WTC11 (cell line): ENCODE measurements at regions not wholly inside any gene's neighbourhood (a gene's known extent, or its start where the extent isn't known, plus 50 kb on each side); places are given as distances from the start of the nearest gene placed in this dataset.

ENCODE experiments used
- ATAC-seq: fragments of 200-7000 bp; cut with Tn5 transposase; 2 replicates; pipeline ENCODE4 v1.10.0; 2021; ENCODE audit warnings: mild to moderate bottlenecking, moderate library complexity
- CTCF ChIA-PET: fragments of 300-600 bp; sonication (Branson Sonifier 250); formaldehyde crosslinking; loops from one replicate; lab custom pipeline; 2021; ENCODE audit warnings: antibody characterized with exemption; lab: Charles Lee
- POLR2A ChIA-PET: fragments of 350-600 bp; sonication (Branson Sonifier 250); formaldehyde crosslinking; loops from one replicate; lab custom pipeline; 2021; ENCODE audit warnings: antibody characterized with exemption; lab: Charles Lee
- DNase-seq: peaks from one replicate; pipeline ENCODE4 v3.0.0; 2021; ENCODE audit warnings: low spot score
- H3K27ac Mint-ChIP-seq: 2 replicates; pipeline ENCODE4 v1.8.0; 2021; ENCODE audit warnings: mixed read lengths
- H3K27me3 Mint-ChIP-seq: 2 replicates; pipeline ENCODE4 v1.8.0; 2021; ENCODE audit warnings: low read depth, mild to moderate bottlenecking, moderate library complexity, mixed read lengths
- H3K36me3 Mint-ChIP-seq: 2 replicates; pipeline ENCODE4 v1.8.0; 2021; ENCODE audit warnings: mixed read lengths
- H3K4me1 Mint-ChIP-seq: 2 replicates; pipeline ENCODE4 v1.8.0; 2022; ENCODE audit warnings: mixed read lengths
- H3K4me3 Mint-ChIP-seq: 2 replicates; pipeline ENCODE4 v1.8.0; 2021; ENCODE audit warnings: mild to moderate bottlenecking, moderate library complexity, mixed read lengths
- H3K9me3 Mint-ChIP-seq: 2 replicates; pipeline ENCODE4 v1.8.0; 2021; ENCODE audit warnings: mixed read lengths
- CBFB ChIP-seq: sonication (generic); formaldehyde crosslinking; IDR thresholded peaks from 2 replicates; pipeline ENCODE4 v1.8.1; 2022; ENCODE audit warnings: mild to moderate bottlenecking, low read depth, missing genetic modification reagents
- CREB1 ChIP-seq: sonication (generic); formaldehyde crosslinking; IDR thresholded peaks from 2 replicates; pipeline ENCODE4 v1.8.0; 2023; ENCODE audit warnings: mild to moderate bottlenecking, missing genetic modification reagents
- EMX1 ChIP-seq: fragments of 250-450 bp; sonication (Bioruptor Pico); IDR thresholded peaks from 2 replicates; pipeline ENCODE4 v1.8.0; 2021; ENCODE audit warnings: mild to moderate bottlenecking
- ESRRA ChIP-seq: sonication (generic); formaldehyde crosslinking; IDR thresholded peaks from 2 replicates; pipeline ENCODE4 v1.8.1; 2022; ENCODE audit warnings: mild to moderate bottlenecking, missing genetic modification reagents, borderline replicate concordance
- FOXJ3 ChIP-seq: sonication (generic); formaldehyde crosslinking; IDR thresholded peaks from 2 replicates; pipeline ENCODE4 v1.9.0; 2021; ENCODE audit warnings: missing genetic modification reagents, mild to moderate bottlenecking, borderline replicate concordance
- FOXK1 ChIP-seq: sonication (generic); formaldehyde crosslinking; IDR thresholded peaks from 2 replicates; pipeline ENCODE4 v1.8.0; 2022; ENCODE audit warnings: mild to moderate bottlenecking, moderate library complexity, missing genetic modification reagents
- GABPB1 ChIP-seq: sonication (generic); formaldehyde crosslinking; IDR thresholded peaks from 2 replicates; pipeline ENCODE4 v1.8.1; 2023; ENCODE audit warnings: mild to moderate bottlenecking, missing genetic modification reagents
- GTF2I ChIP-seq: fragments of 250-450 bp; sonication (Bioruptor Pico); conservative IDR thresholded peaks from 2 replicates; pipeline ENCODE4 v1.4.0; 2021; ENCODE audit warnings: mild to moderate bottlenecking
- IRF2 ChIP-seq: sonication (generic); formaldehyde crosslinking; IDR thresholded peaks from 2 replicates; pipeline ENCODE4 v1.8.0; 2022; ENCODE audit warnings: low read depth, missing genetic modification reagents, borderline replicate concordance
- KAT7 ChIP-seq: sonication (generic); formaldehyde crosslinking; IDR thresholded peaks from 2 replicates; pipeline ENCODE4 v1.8.1; 2023; ENCODE audit warnings: missing genetic modification reagents, mild to moderate bottlenecking, borderline replicate concordance
- NFE2L1 ChIP-seq: sonication (generic); formaldehyde crosslinking; IDR thresholded peaks from 2 replicates; pipeline ENCODE4 v1.8.1; 2023; ENCODE audit warnings: missing genetic modification reagents
- NFYB ChIP-seq: sonication (generic); formaldehyde crosslinking; conservative IDR thresholded peaks from 2 replicates; pipeline ENCODE4 v1.8.0; 2022; ENCODE audit warnings: low read depth, missing genetic modification reagents
- NR2C2 ChIP-seq: sonication (generic); formaldehyde crosslinking; IDR thresholded peaks from 2 replicates; pipeline ENCODE4 v1.8.0; 2022; ENCODE audit warnings: mild to moderate bottlenecking, missing genetic modification reagents
- SOX15 ChIP-seq: fragments of 250-450 bp; sonication (Bioruptor Pico); IDR thresholded peaks from 2 replicates; pipeline ENCODE4 v1.9.0; 2021; ENCODE audit warnings: mild to moderate bottlenecking
- TEAD1 ChIP-seq: sonication (generic); formaldehyde crosslinking; IDR thresholded peaks from 2 replicates; pipeline ENCODE4 v1.8.0; 2022; ENCODE audit warnings: mild to moderate bottlenecking, missing genetic modification reagents
- ZBTB21 ChIP-seq: sonication (generic); formaldehyde crosslinking; IDR thresholded peaks from 2 replicates; pipeline ENCODE4 v1.8.1; 2023; ENCODE audit warnings: mild to moderate bottlenecking, missing genetic modification reagents, borderline replicate concordance
- ZNF317 ChIP-seq: sonication (generic); formaldehyde crosslinking; IDR thresholded peaks from 2 replicates; pipeline ENCODE4 v1.8.1; 2023; ENCODE audit warnings: low read depth, mild to moderate bottlenecking, moderate library complexity, missing genetic modification reagents, borderline replicate concordance
- ZNF396 ChIP-seq: fragments of 250-450 bp; sonication (Bioruptor Pico); IDR thresholded peaks from 2 replicates; pipeline ENCODE4 v1.8.0; 2021; ENCODE audit warnings: mild to moderate bottlenecking, moderate library complexity, borderline replicate concordance
- ZNF423 ChIP-seq: fragments of 250-450 bp; sonication (Bioruptor Pico); IDR thresholded peaks from 2 replicates; pipeline ENCODE4 v2.1.2; 2022; ENCODE audit warnings: mild to moderate bottlenecking, moderate library complexity
- TF ChIP-seq, protein P1 (sequence below): sonication (generic); formaldehyde crosslinking; conservative IDR thresholded peaks from 2 replicates; pipeline ENCODE4 v1.8.1; 2023; ENCODE audit warnings: mild to moderate bottlenecking, low read depth, missing genetic modification reagents, moderate library complexity
- TF ChIP-seq, protein P2 (sequence below): sonication (generic); formaldehyde crosslinking; IDR thresholded peaks from 2 replicates; pipeline ENCODE4 v1.8.0; 2022; ENCODE audit warnings: mild to moderate bottlenecking, missing genetic modification reagents
- TF ChIP-seq, protein P3 (sequence below): sonication (generic); formaldehyde crosslinking; IDR thresholded peaks from 2 replicates; pipeline ENCODE4 v1.8.1; 2022; ENCODE audit warnings: mild to moderate bottlenecking, moderate library complexity, missing genetic modification reagents
- TF ChIP-seq, protein P4 (sequence below): sonication (generic); formaldehyde crosslinking; IDR thresholded peaks from 2 replicates; pipeline ENCODE4 v1.8.1; 2022; ENCODE audit warnings: mild to moderate bottlenecking, missing genetic modification reagents, moderate library complexity, borderline replicate concordance
- TF ChIP-seq, protein P5 (sequence below): sonication (generic); formaldehyde crosslinking; IDR thresholded peaks from 2 replicates; pipeline ENCODE4 v1.8.1; 2022; ENCODE audit warnings: missing genetic modification reagents, borderline replicate concordance
- TF ChIP-seq, protein P6 (sequence below): sonication (generic); formaldehyde crosslinking; IDR thresholded peaks from 2 replicates; pipeline ENCODE4 v1.8.1; 2023; ENCODE audit warnings: mild to moderate bottlenecking, missing genetic modification reagents, moderate library complexity
- TF ChIP-seq, protein P7 (sequence below): fragments of 250-450 bp; sonication (Bioruptor Pico); IDR thresholded peaks from 2 replicates; pipeline ENCODE4 v1.8.0; 2021; ENCODE audit warnings: mild to moderate bottlenecking
- TF ChIP-seq, protein P8 (sequence below): sonication (generic); formaldehyde crosslinking; IDR thresholded peaks from 2 replicates; pipeline ENCODE4 v1.8.0; 2022; ENCODE audit warnings: mild to moderate bottlenecking, missing genetic modification reagents

DNA sequence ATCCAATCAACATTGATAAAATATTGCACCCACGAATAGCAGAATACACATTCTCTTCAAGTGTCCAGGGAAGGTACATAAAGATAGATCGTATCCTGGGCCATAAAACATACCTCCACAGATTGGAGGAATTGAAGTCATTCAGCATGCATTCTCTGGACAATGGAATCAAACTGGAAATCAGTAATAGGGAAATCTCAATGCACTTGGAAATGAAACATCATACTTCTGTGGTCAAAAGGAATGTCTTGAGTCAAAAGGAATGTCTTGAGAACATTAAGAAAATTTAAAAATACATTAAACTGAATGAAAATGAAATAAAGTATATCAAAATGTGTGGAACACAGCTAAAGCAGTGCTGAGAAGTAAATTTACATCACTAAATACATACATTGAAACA is 138.8 kb downstream of the TFAP2A start:
- Mint-ChIP-seq H3K9me3 (peaks cover 25% of the 10 kb centered on the region), H3K4me1 (peaks cover 20% of the 10 kb centered on the region), H3K36me3 (peaks cover 9% of the 10 kb centered on the region), H3K27me3 (no peaks in the 10 kb centered on the region), H3K27ac (no peak overlapping the region), H3K4me3 (no peak overlapping the region)
- ATAC-seq, result no peak
- CTCF ChIA-PET, result interaction anchor here (0.7 kb wide), 1 partner anchor 517 kb away, joined by 3 read pairs; no protein-coding TSS in a partner anchor
- DNase-seq, result no peak
- TF ChIP-seq KAT7 (CRISPR knock-in tag), result no peak
- TF ChIP-seq EMX1 (CRISPR knock-in tag), result no peak
- TF ChIP-seq, protein P1, sequence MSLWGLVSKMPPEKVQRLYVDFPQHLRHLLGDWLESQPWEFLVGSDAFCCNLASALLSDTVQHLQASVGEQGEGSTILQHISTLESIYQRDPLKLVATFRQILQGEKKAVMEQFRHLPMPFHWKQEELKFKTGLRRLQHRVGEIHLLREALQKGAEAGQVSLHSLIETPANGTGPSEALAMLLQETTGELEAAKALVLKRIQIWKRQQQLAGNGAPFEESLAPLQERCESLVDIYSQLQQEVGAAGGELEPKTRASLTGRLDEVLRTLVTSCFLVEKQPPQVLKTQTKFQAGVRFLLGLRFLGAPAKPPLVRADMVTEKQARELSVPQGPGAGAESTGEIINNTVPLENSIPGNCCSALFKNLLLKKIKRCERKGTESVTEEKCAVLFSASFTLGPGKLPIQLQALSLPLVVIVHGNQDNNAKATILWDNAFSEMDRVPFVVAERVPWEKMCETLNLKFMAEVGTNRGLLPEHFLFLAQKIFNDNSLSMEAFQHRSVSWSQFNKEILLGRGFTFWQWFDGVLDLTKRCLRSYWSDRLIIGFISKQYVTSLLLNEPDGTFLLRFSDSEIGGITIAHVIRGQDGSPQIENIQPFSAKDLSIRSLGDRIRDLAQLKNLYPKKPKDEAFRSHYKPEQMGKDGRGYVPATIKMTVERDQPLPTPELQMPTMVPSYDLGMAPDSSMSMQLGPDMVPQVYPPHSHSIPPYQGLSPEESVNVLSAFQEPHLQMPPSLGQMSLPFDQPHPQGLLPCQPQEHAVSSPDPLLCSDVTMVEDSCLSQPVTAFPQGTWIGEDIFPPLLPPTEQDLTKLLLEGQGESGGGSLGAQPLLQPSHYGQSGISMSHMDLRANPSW, result no peak
- TF ChIP-seq TEAD1 (CRISPR knock-in tag), result no peak
- TF ChIP-seq, protein P2, sequence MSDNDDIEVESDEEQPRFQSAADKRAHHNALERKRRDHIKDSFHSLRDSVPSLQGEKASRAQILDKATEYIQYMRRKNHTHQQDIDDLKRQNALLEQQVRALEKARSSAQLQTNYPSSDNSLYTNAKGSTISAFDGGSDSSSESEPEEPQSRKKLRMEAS, result no peak
- no peak for TF ChIP-seq SOX15
- TF ChIP-seq IRF2 (CRISPR knock-in tag), result no peak
- TF ChIP-seq ZBTB21 (CRISPR knock-in tag), result no peak
- TF ChIP-seq CBFB (CRISPR knock-in tag), result no peak
- TF ChIP-seq, protein P3, sequence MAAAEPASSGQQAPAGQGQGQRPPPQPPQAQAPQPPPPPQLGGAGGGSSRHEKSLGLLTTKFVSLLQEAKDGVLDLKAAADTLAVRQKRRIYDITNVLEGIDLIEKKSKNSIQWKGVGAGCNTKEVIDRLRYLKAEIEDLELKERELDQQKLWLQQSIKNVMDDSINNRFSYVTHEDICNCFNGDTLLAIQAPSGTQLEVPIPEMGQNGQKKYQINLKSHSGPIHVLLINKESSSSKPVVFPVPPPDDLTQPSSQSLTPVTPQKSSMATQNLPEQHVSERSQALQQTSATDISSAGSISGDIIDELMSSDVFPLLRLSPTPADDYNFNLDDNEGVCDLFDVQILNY, result no peak
- no peak for TF ChIP-seq NFYB
- no peak for TF ChIP-seq GABPB1 (CRISPR knock-in tag)
- no peak for TF ChIP-seq NFE2L1 (CRISPR knock-in tag)
- no peak for TF ChIP-seq NR2C2
- TF ChIP-seq, protein P4, sequence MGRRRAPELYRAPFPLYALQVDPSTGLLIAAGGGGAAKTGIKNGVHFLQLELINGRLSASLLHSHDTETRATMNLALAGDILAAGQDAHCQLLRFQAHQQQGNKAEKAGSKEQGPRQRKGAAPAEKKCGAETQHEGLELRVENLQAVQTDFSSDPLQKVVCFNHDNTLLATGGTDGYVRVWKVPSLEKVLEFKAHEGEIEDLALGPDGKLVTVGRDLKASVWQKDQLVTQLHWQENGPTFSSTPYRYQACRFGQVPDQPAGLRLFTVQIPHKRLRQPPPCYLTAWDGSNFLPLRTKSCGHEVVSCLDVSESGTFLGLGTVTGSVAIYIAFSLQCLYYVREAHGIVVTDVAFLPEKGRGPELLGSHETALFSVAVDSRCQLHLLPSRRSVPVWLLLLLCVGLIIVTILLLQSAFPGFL (CRISPR knock-in tag), result no peak
- TF ChIP-seq CREB1 (CRISPR knock-in tag), result no peak
- TF ChIP-seq, protein P5, sequence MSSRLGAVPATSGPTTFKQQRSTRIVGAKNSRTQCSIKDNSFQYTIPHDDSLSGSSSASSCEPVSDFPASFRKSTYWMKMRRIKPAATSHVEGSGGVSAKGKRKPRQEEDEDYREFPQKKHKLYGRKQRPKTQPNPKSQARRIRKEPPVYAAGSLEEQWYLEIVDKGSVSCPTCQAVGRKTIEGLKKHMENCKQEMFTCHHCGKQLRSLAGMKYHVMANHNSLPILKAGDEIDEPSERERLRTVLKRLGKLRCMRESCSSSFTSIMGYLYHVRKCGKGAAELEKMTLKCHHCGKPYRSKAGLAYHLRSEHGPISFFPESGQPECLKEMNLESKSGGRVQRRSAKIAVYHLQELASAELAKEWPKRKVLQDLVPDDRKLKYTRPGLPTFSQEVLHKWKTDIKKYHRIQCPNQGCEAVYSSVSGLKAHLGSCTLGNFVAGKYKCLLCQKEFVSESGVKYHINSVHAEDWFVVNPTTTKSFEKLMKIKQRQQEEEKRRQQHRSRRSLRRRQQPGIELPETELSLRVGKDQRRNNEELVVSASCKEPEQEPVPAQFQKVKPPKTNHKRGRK (CRISPR knock-in tag), result no peak
- no peak for TF ChIP-seq ZNF423 (CRISPR knock-in tag)
- TF ChIP-seq, protein P6, sequence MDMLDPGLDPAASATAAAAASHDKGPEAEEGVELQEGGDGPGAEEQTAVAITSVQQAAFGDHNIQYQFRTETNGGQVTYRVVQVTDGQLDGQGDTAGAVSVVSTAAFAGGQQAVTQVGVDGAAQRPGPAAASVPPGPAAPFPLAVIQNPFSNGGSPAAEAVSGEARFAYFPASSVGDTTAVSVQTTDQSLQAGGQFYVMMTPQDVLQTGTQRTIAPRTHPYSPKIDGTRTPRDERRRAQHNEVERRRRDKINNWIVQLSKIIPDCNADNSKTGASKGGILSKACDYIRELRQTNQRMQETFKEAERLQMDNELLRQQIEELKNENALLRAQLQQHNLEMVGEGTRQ (CRISPR knock-in tag), result no peak
- POLR2A ChIA-PET, result no interaction called here

DNA sequence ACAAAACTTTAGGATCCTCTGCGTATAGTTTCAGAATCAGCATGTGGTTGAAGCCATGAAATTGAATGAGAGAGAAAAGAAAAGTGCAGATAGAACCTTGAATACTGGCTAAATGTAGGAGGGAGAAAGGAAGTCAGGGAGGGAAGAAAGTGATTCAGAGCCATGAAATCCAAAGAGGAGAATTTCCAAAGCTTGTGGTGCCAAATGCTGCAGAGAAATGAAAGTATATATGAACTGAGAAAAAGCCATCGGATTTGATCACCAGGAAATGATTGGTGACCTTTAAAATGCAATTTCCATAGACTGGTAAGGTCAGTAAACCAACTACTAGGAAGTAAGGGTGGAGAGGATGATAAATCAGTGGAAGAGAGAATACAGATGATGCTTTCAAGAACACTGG is 142.3 kb downstream of the TFAP2A start:
- DNase-seq (no peak), ATAC-seq (no peak)
- no peaks in the 10 kb centered on the region for H3K36me3 Mint-ChIP-seq
- peaks cover 2% of the 10 kb centered on the region; the same call in 1 of the 2 replicates for H3K9me3 Mint-ChIP-seq
- no peak overlapping the region for H3K4me3 Mint-ChIP-seq
- no peaks in the 10 kb centered on the region for H3K27me3 Mint-ChIP-seq
- H3K27ac Mint-ChIP-seq, result no peak overlapping the region
- no peak for TF ChIP-seq CBFB (CRISPR knock-in tag)
- no peak for TF ChIP-seq ZNF396 (CRISPR knock-in tag)
- TF ChIP-seq, protein P7, sequence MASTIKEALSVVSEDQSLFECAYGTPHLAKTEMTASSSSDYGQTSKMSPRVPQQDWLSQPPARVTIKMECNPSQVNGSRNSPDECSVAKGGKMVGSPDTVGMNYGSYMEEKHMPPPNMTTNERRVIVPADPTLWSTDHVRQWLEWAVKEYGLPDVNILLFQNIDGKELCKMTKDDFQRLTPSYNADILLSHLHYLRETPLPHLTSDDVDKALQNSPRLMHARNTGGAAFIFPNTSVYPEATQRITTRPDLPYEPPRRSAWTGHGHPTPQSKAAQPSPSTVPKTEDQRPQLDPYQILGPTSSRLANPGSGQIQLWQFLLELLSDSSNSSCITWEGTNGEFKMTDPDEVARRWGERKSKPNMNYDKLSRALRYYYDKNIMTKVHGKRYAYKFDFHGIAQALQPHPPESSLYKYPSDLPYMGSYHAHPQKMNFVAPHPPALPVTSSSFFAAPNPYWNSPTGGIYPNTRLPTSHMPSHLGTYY (CRISPR knock-in tag), result no peak
- no peak for TF ChIP-seq FOXK1 (CRISPR knock-in tag)
- TF ChIP-seq ESRRA (CRISPR knock-in tag), result no peak
- TF ChIP-seq, protein P8, sequence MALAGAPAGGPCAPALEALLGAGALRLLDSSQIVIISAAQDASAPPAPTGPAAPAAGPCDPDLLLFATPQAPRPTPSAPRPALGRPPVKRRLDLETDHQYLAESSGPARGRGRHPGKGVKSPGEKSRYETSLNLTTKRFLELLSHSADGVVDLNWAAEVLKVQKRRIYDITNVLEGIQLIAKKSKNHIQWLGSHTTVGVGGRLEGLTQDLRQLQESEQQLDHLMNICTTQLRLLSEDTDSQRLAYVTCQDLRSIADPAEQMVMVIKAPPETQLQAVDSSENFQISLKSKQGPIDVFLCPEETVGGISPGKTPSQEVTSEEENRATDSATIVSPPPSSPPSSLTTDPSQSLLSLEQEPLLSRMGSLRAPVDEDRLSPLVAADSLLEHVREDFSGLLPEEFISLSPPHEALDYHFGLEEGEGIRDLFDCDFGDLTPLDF (CRISPR knock-in tag), result no peak
- no peak for TF ChIP-seq ZNF317 (CRISPR knock-in tag)
- TF ChIP-seq GTF2I, result no peak
- no peak for TF ChIP-seq FOXJ3 (CRISPR knock-in tag)
- TF ChIP-seq, all 79 proteins: peak for 0
- ChIA-PET POLR2A (no interaction called here), CTCF (no interaction called here)
- peaks cover 42% of the 10 kb centered on the region for H3K4me1 Mint-ChIP-seq
